ENCODE measurements at regions not wholly inside any gene's neighbourhood (a gene's known extent, or its start where the extent isn't known, plus 50 kb on each side); places are given as distances from the start of the nearest gene placed in this dataset.

GRCh38 chr9:115374724-115375268 lies 256.8 kb upstream of the TNC start:
- TF ChIP-seq SIN3A (IDR thresholded peaks at IDR 0.05; ENCODE audit: borderline replicate concordance, insufficient read depth, low read depth, low read length) (no peak), POLR2AphosphoS5 (IDR thresholded peaks at IDR 0.05; ENCODE audit: low read depth, low read length) (no peak), CTCF (IDR thresholded peaks at IDR 0.05) (no peak), REST (IDR thresholded peaks at IDR 0.05; ENCODE audit: insufficient read depth in 1 of 2, low read depth in 2 of 2, low read length in 1 of 2) (no peak)
